ENCODE measurements at regions not wholly inside any gene's neighbourhood (a gene's known extent, or its start where the extent isn't known, plus 50 kb on each side); places are given as distances from the start of the nearest gene placed in this dataset.

GRCh38 chr9:31302620-31303418, 1081.6 kb upstream of the ACO1 start:
- no peak for TF ChIP-seq EZH2 (IDR thresholded peaks at IDR 0.05; ENCODE audit: low read length)
- TF ChIP-seq CTCF (optimal IDR thresholded peaks at IDR 0.05 in 1 of 3, IDR thresholded peaks at IDR 0.05 in 1 of 3, conservative IDR thresholded peaks at IDR 0.05 in 1 of 3; ENCODE audit: extremely low read depth in 1 of 3, insufficient read depth in 2 of 3, low read length in 3 of 3) = no peak
- peak; percentile 52 for FAIRE-seq
- H3K4me1 ChIP-seq (ENCODE audit: control insufficient read depth, extremely low read depth, insufficient read depth, low read length) = peaks cover 15% of the 10 kb centered on the region
- no peak overlapping the region for H3K4me2 ChIP-seq (ENCODE audit: control insufficient read depth, extremely low read depth, insufficient read depth, low read depth, low read length)
- no peaks in the 10 kb centered on the region for H3K27me3 ChIP-seq (ENCODE audit: control insufficient read depth, extremely low read depth, insufficient read depth, low read length)
- H3K36me3 ChIP-seq (ENCODE audit: control insufficient read depth in 2 of 2, extremely low read depth in 1 of 2, insufficient read depth in 2 of 2, low read length in 2 of 2) = no peaks in the 10 kb centered on the region
- no peaks in the 10 kb centered on the region for H4K20me1 ChIP-seq (ENCODE audit: control insufficient read depth, extremely low read depth, insufficient read depth, low read length)
- H3K4me3 ChIP-seq (ENCODE audit: control insufficient read depth in 2 of 3, extremely low read depth in 1 of 3, insufficient read depth in 2 of 3, low read depth in 1 of 3, low read length in 3 of 3) = no peak overlapping the region
- dilution Hi-C loops (cut with MboI; ENCODE audit: extremely low pct_ligation_motif_present, low sequenced_read_pairs) = no loop called here
- H2AFZ ChIP-seq (ENCODE audit: control insufficient read depth, low read length) = peak overlapping the region; percentile 72
- H3K79me2 ChIP-seq (ENCODE audit: control insufficient read depth, insufficient read depth, low read length) = no peaks in the 10 kb centered on the region
- H3K27ac ChIP-seq (ENCODE audit: control insufficient read depth, insufficient read depth, low read length) = no peak overlapping the region
- no peak overlapping the region for H3K9ac ChIP-seq (ENCODE audit: control insufficient read depth, extremely low read depth, insufficient read depth, low read length)
- DNase-seq (ENCODE audit: low read depth, low spot score) = no peak
- no peaks in the 10 kb centered on the region for H3K9me3 ChIP-seq (ENCODE audit: control insufficient read depth, low read depth, low read length)
- no peaks in the 10 kb centered on the region for H3K9me1 ChIP-seq (ENCODE audit: control insufficient read depth, extremely low read depth, insufficient read depth, low read length)

- Histone ChIP-seq H3K9ac (ENCODE audit: control insufficient read depth, extremely low read depth, insufficient read depth, low read length) (peak overlapping the region; percentile 67), H4K20me1 (ENCODE audit: control insufficient read depth, extremely low read depth, insufficient read depth, low read length) (no peaks in the 10 kb centered on the region), H3K27ac (ENCODE audit: control insufficient read depth, insufficient read depth, low read length) (peak overlapping the region; percentile 92), H3K4me3 (ENCODE audit: control insufficient read depth in 2 of 3, extremely low read depth in 1 of 3, insufficient read depth in 2 of 3, low read depth in 1 of 3, low read length in 3 of 3) (peak overlapping the region in 1 of 3 experiments; percentile 44), H2AFZ (ENCODE audit: control insufficient read depth, low read length) (peak overlapping the region; percentile 86), H3K27me3 (ENCODE audit: control insufficient read depth, extremely low read depth, insufficient read depth, low read length) (no peaks in the 10 kb centered on the region), H3K9me1 (ENCODE audit: control insufficient read depth, extremely low read depth, insufficient read depth, low read length) (no peaks in the 10 kb centered on the region), H3K4me1 (ENCODE audit: control insufficient read depth, extremely low read depth, insufficient read depth, low read length) (peaks cover 15% of the 10 kb centered on the region), H3K36me3 (ENCODE audit: control insufficient read depth in 2 of 2, extremely low read depth in 1 of 2, insufficient read depth in 2 of 2, low read length in 2 of 2) (no peaks in the 10 kb centered on the region), H3K4me2 (ENCODE audit: control insufficient read depth, extremely low read depth, insufficient read depth, low read depth, low read length) (peak overlapping the region; percentile 70), H3K9me3 (ENCODE audit: control insufficient read depth, low read depth, low read length) (no peaks in the 10 kb centered on the region), H3K79me2 (ENCODE audit: control insufficient read depth, insufficient read depth, low read length) (no peaks in the 10 kb centered on the region)
- DNase-seq (ENCODE audit: low read depth, low spot score) = peak; percentile 79
- TF ChIP-seq EZH2 (IDR thresholded peaks at IDR 0.05; ENCODE audit: low read length) = no peak
- FAIRE-seq = peak; percentile 90
- dilution Hi-C loops (cut with MboI; ENCODE audit: extremely low pct_ligation_motif_present, low sequenced_read_pairs) = no loop called here
Observed at GRCh38 chr9:31304576-31304975, 1079.9 kb upstream of the ACO1 start.

Measured in keratinocyte (primary cell).